GM12878 (cell line): ENCODE measurements at regions not wholly inside any gene's neighbourhood (a gene's known extent, or its start where the extent isn't known, plus 50 kb on each side); places are given as distances from the start of the nearest gene placed in this dataset.

Experiments used
- ATAC-seq: fragments of 200-7000 bp; cut with Tn5 transposase; 3 replicates; pipeline ENCODE4 v1.9.1; 2020; ENCODE audit warnings: mild to moderate bottlenecking, moderate library complexity
- BruUV-seq: library from RNA; stranded (reverse); fragments of 400-500 nt; replicated peaks from 2 replicates; lab custom pipeline; 2021; lab: Mats Ljungman, UMichigan
- CTCF ChIA-PET: fragments of 300-600 bp; sonication (Branson Sonifier 250); formaldehyde crosslinking; extraction: SDS; loops from one replicate; lab custom pipeline; 2021; ENCODE audit warnings: inconsistent platforms; lab: Yijun Ruan, JAX
- POLR2A ChIA-PET: fragments of 350-600 bp; formaldehyde crosslinking; extraction: SDS; loops from one replicate; lab custom pipeline; 2021; ENCODE audit warnings: inconsistent platforms; lab: Charles Lee
- RAD21 ChIA-PET: fragments of 300-600 bp; sonication (Branson Sonifier 250); formaldehyde crosslinking; loops from one replicate; lab custom pipeline; 2023; ENCODE audit warnings: antibody characterized with exemption; ENCODE audit not compliant: unreplicated experiment; lab: Charles Lee
- SMC1A ChIA-PET: fragments of 300-600 bp; sonication (Branson Sonifier 250); formaldehyde crosslinking; loops from one replicate; lab custom pipeline; 2023; ENCODE audit not compliant: unreplicated experiment, uncharacterized antibody; lab: Charles Lee
- DNase-seq: peaks from one replicate; pipeline ENCODE4 v3.0.0-alpha.2; 2011; ENCODE audit warnings: low read depth, low spot score
- FAIRE-seq: peaks from 3 replicates; lab custom pipeline; 2011; peaks lifted over from hg19 to GRCh38; lab: Jason Lieb, UNC
- H2AFZ ChIP-seq: 2 replicates; pipeline ENCODE4 v1.6.0; 2011; ENCODE audit warnings: low read depth, low read length, control low read depth; ENCODE audit not compliant: control insufficient read depth
- H3K27ac ChIP-seq: 2 replicates; pipeline ENCODE4 v1.5.1; 2011; ENCODE audit warnings: control low read depth; ENCODE audit not compliant: control insufficient read depth, insufficient read depth
- H3K27me3 ChIP-seq, 2 experiments: replicated peaks in 1 of 2; 2 replicates each; pipeline versions ENCODE4 v1.6.0 to v1.6.1; 2011; ENCODE audit warnings: low read length in 1 of 2; ENCODE audit not compliant: control insufficient read depth in 2 of 2, insufficient read depth in 2 of 2
- H3K36me3 ChIP-seq, 2 experiments: 2 replicates each; pipeline ENCODE4 v1.5.1; 2011; ENCODE audit warnings: low read length in 1 of 2; ENCODE audit not compliant: control insufficient read depth in 2 of 2, insufficient read depth in 2 of 2
- H3K4me1 ChIP-seq: 2 replicates; pipeline ENCODE4 v1.6.1; 2011; ENCODE audit warnings: mild to moderate bottlenecking, low read length, moderate library complexity, mixed read lengths; ENCODE audit not compliant: control insufficient read depth, insufficient read depth
- H3K4me2 ChIP-seq: 2 replicates; pipeline ENCODE4 v1.6.0; 2011; ENCODE audit warnings: control low read depth; ENCODE audit not compliant: control insufficient read depth, insufficient read depth
- H3K4me3 ChIP-seq: fragments of 200-600 bp; sonication (generic); 2 replicates; pipeline ENCODE4 v1.5.1; 2016
- H3K79me2 ChIP-seq: 2 replicates; pipeline ENCODE4 v1.6.0; 2011; ENCODE audit warnings: low read length; ENCODE audit not compliant: control insufficient read depth, insufficient read depth
- H3K9ac ChIP-seq: 2 replicates; pipeline ENCODE4 v1.8.0; 2011; ENCODE audit warnings: low read length, control low read depth, mixed read lengths; ENCODE audit not compliant: control insufficient read depth, insufficient read depth
- H3K9me3 ChIP-seq: replicated peaks from 3 replicates; pipeline ENCODE4 v1.5.1; 2011; ENCODE audit warnings: mild to moderate bottlenecking, low read length; ENCODE audit not compliant: control insufficient read depth, insufficient read depth
- H4K20me1 ChIP-seq: 2 replicates; pipeline ENCODE4 v1.6.0; 2011; ENCODE audit not compliant: control insufficient read depth, insufficient read depth
- IRF4 ChIP-seq: IDR thresholded peaks from 2 replicates; pipeline ENCODE4 v1.6.1; 2011; ENCODE audit warnings: low read depth, low read length
- SPI1 ChIP-seq: IDR thresholded peaks from 2 replicates; pipeline ENCODE4 v1.6.1; 2011; ENCODE audit warnings: low read depth, mild to moderate bottlenecking, low read length, moderate library complexity, borderline replicate concordance; ENCODE audit not compliant: insufficient read depth
- TCF3 ChIP-seq: IDR thresholded peaks from 2 replicates; pipeline ENCODE4 v1.6.1; 2012; ENCODE audit warnings: low read depth, mild to moderate bottlenecking, low read length, borderline replicate concordance; ENCODE audit not compliant: insufficient read depth
- WGBS: methylation state at CpG from one replicate; pipeline ENCODE4 v1.1.6; 2016; ENCODE audit warnings: low lambda C conversion rate; ENCODE audit not compliant: insufficient replicate concordance, insufficient coverage; ENCODE audit errors: missing lambda C conversion rate; 5-methylcytosine and 5-hydroxymethylcytosine counted together
- in situ Hi-C: fragments of 300-500 bp; cut with MboI; formaldehyde crosslinking; loops from 9 replicates; pipeline ENCODE4 v1.14.3; 2018; ENCODE audit warnings: mixed read lengths
- intact Hi-C: fragments of 100-400 bp; cut with micrococcal nuclease; formaldehyde crosslinking; loops from one replicate; pipeline ENCODE4 v1.14.2; 2022; ENCODE audit not compliant: unreplicated experiment
- TF ChIP-seq, protein P1 (sequence below): fragments of 450-650 bp; IDR thresholded peaks from 2 replicates; pipeline ENCODE4 v1.6.1; 2017; ENCODE audit warnings: mild to moderate bottlenecking, moderate library complexity
- TF ChIP-seq, protein P2 (sequence below): fragments of 150-350 bp; IDR thresholded peaks from 2 replicates; pipeline ENCODE4 v1.6.1; 2016; ENCODE audit warnings: low read depth, low read length

DNA sequence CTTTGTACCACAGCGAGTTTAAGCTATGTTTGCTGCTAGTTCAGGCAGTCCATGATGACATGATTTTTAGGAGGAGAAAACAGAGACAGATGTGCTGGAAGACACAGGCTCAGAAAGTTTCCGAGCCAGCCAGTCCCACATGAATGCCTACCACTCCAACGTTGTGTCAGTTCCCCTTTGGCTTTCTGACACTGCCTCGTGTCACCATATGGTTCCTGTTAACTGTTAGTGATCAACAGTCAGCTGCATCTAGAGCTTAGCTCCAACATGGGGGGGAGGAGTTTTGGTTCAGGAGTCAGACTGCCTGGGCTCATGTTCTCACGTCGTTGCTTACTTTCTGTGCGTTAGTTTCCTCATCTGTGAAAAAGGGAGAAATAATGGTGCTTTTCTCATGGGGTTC, 343.7 kb downstream of the MID1IP1 start:
- SMC1A ChIA-PET = interaction anchor here (0.8 to 2.5 kb wide), 6 partner anchors 9 to 338 kb away, joined by 3 to 10 read pairs (median 4); no protein-coding TSS in a partner anchor
- no peaks in the 10 kb centered on the region for H3K36me3 ChIP-seq
- FAIRE-seq (no peak), ATAC-seq (peak; percentile 79), DNase-seq (no peak)
- H3K9ac ChIP-seq = peak overlapping the region; percentile 47; the same call in 1 of the 2 replicates
- RAD21 ChIA-PET = interaction anchor here (1.3 to 1.9 kb wide), 3 partner anchors 15 to 161 kb away, joined by 3 to 6 read pairs (median 5); no protein-coding TSS in a partner anchor
- peaks cover 15% of the 10 kb centered on the region for H3K4me1 ChIP-seq
- H3K4me3 ChIP-seq = no peak overlapping the region
- no peaks in the 10 kb centered on the region for H3K9me3 ChIP-seq
- H2AFZ ChIP-seq = peak overlapping the region; percentile 49
- no peaks in the 10 kb centered on the region for H3K79me2 ChIP-seq
- 32% methylated on average over 7 of the region's 7 CpGs for WGBS
- peak overlapping the region; percentile 62 for H3K27ac ChIP-seq
- intact Hi-C loops (loop anchor here (5.0 kb wide), 1 partner anchor 393 kb away; no protein-coding TSS in a partner anchor), in situ Hi-C loops (loop anchor here (5.0 to 10.0 kb wide), 2 partner anchors 378 to 480 kb away; no protein-coding TSS in a partner anchor)
- no peaks in the 10 kb centered on the region for H3K27me3 ChIP-seq
- no TSS peak for BruUV-seq
- peak overlapping the region; percentile 86 for H3K4me2 ChIP-seq
- TF ChIP-seq, protein P1, sequence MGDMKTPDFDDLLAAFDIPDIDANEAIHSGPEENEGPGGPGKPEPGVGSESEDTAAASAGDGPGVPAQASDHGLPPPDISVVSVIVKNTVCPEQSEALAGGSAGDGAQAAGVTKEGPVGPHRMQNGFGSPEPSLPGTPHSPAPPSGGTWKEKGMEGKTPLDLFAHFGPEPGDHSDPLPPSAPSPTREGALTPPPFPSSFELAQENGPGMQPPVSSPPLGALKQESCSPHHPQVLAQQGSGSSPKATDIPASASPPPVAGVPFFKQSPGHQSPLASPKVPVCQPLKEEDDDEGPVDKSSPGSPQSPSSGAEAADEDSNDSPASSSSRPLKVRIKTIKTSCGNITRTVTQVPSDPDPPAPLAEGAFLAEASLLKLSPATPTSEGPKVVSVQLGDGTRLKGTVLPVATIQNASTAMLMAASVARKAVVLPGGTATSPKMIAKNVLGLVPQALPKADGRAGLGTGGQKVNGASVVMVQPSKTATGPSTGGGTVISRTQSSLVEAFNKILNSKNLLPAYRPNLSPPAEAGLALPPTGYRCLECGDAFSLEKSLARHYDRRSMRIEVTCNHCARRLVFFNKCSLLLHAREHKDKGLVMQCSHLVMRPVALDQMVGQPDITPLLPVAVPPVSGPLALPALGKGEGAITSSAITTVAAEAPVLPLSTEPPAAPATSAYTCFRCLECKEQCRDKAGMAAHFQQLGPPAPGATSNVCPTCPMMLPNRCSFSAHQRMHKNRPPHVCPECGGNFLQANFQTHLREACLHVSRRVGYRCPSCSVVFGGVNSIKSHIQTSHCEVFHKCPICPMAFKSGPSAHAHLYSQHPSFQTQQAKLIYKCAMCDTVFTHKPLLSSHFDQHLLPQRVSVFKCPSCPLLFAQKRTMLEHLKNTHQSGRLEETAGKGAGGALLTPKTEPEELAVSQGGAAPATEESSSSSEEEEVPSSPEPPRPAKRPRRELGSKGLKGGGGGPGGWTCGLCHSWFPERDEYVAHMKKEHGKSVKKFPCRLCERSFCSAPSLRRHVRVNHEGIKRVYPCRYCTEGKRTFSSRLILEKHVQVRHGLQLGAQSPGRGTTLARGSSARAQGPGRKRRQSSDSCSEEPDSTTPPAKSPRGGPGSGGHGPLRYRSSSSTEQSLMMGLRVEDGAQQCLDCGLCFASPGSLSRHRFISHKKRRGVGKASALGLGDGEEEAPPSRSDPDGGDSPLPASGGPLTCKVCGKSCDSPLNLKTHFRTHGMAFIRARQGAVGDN = peak; percentile 72
- 0 out of 2 replicates have a peak, but pooled peaks have one; percentile 14 for TF ChIP-seq TCF3
- TF ChIP-seq IRF4 = 0 out of 2 replicates have a peak, but pooled peaks have one; percentile 24
- TF ChIP-seq, protein P2, sequence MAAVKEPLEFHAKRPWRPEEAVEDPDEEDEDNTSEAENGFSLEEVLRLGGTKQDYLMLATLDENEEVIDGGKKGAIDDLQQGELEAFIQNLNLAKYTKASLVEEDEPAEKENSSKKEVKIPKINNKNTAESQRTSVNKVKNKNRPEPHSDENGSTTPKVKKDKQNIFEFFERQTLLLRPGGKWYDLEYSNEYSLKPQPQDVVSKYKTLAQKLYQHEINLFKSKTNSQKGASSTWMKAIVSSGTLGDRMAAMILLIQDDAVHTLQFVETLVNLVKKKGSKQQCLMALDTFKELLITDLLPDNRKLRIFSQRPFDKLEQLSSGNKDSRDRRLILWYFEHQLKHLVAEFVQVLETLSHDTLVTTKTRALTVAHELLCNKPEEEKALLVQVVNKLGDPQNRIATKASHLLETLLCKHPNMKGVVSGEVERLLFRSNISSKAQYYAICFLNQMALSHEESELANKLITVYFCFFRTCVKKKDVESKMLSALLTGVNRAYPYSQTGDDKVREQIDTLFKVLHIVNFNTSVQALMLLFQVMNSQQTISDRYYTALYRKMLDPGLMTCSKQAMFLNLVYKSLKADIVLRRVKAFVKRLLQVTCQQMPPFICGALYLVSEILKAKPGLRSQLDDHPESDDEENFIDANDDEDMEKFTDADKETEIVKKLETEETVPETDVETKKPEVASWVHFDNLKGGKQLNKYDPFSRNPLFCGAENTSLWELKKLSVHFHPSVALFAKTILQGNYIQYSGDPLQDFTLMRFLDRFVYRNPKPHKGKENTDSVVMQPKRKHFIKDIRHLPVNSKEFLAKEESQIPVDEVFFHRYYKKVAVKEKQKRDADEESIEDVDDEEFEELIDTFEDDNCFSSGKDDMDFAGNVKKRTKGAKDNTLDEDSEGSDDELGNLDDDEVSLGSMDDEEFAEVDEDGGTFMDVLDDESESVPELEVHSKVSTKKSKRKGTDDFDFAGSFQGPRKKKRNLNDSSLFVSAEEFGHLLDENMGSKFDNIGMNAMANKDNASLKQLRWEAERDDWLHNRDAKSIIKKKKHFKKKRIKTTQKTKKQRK = no peak
- peak; percentile 80 for TF ChIP-seq SPI1
- CTCF ChIA-PET = interaction anchor here (0.6 to 2.1 kb wide), 8 partner anchors 10 to 480 kb away, joined by 3 to 7 read pairs (median 3); no protein-coding TSS in a partner anchor
- H4K20me1 ChIP-seq = no peaks in the 10 kb centered on the region
- POLR2A ChIA-PET = interaction anchor here (1.1 kb wide), 1 partner anchor 10 kb away, joined by 3 read pairs; no protein-coding TSS in a partner anchor
